Endothelial cell of umbilical vein (primary cell): ENCODE measurements at regions not wholly inside any gene's neighbourhood (a gene's known extent, or its start where the extent isn't known, plus 50 kb on each side); places are given as distances from the start of the nearest gene placed in this dataset.

Source experiments
- BruUV-seq: library from RNA; stranded (reverse); fragments of 400-500 nt; replicated peaks from 2 replicates; lab custom pipeline; 2021; lab: Mats Ljungman, UMichigan
- CTCF ChIA-PET: fragments of 300-600, 350-600 bp; sonication (Branson Sonifier 250); formaldehyde crosslinking; loops from one replicate; lab custom pipeline; 2021; ENCODE audit warnings: antibody characterized with exemption, inconsistent platforms; lab: Charles Lee
- POLR2A ChIA-PET: fragments of 300-600, 350-600 bp; sonication (Branson Sonifier 250); formaldehyde crosslinking; loops from one replicate; lab custom pipeline; 2021; ENCODE audit warnings: antibody characterized with exemption, inconsistent platforms; lab: Charles Lee
- DNase-seq: peaks from one replicate; pipeline ENCODE4 v3.0.0-alpha.2; 2011; ENCODE audit warnings: low read depth, low spot score
- FAIRE-seq: peaks from 2 replicates; lab custom pipeline; 2011; peaks lifted over from hg19 to GRCh38; lab: Jason Lieb, UNC
- H2AFZ ChIP-seq: 2 replicates; pipeline ENCODE4 v1.6.0; 2012; ENCODE audit warnings: low read depth, low read length, control low read depth, inconsistent platforms
- H3K27ac ChIP-seq: 2 replicates; pipeline ENCODE4 v1.5.1; 2011; ENCODE audit warnings: low read depth, mild to moderate bottlenecking, control low read depth, low read length, moderate library complexity; ENCODE audit not compliant: insufficient read depth
- H3K27me3 ChIP-seq, 2 experiments: 2 replicates each; pipeline versions ENCODE4 v1.6.0 to v1.6.1; 2011; ENCODE audit warnings: low read length in 2 of 2, mixed read lengths in 1 of 2; ENCODE audit not compliant: control insufficient read depth in 2 of 2, insufficient read depth in 2 of 2
- H3K36me3 ChIP-seq, 2 experiments: 2 replicates in 1 of 2; 3 replicates in 1 of 2; pipeline ENCODE4 v1.5.1; 2011; ENCODE audit warnings: low read length in 2 of 2, mild to moderate bottlenecking in 1 of 2, moderate library complexity in 1 of 2; ENCODE audit not compliant: control insufficient read depth in 2 of 2, insufficient read depth in 2 of 2; ENCODE audit errors: extremely low read depth in 1 of 2
- H3K4me1 ChIP-seq: 3 replicates; pipeline ENCODE4 v1.5.1; 2011; ENCODE audit warnings: mild to moderate bottlenecking, low read length; ENCODE audit not compliant: control insufficient read depth, insufficient read depth; ENCODE audit errors: extremely low read depth
- H3K4me2 ChIP-seq: 2 replicates; pipeline ENCODE4 v1.6.1; 2011; ENCODE audit warnings: low read length, control low read depth, mixed read lengths; ENCODE audit not compliant: insufficient read depth
- H3K4me3 ChIP-seq, 3 experiments: fragments of 200-600 bp in 1 of 3; sonication (generic), shearing (Covaris generic) in 1 of 3; replicated peaks in 1 of 3; 2 replicates each; pipeline ENCODE4 v1.5.1; 2011 to 2016; ENCODE audit warnings: control low read depth in 3 of 3, low read length in 3 of 3, mild to moderate bottlenecking in 2 of 3, inconsistent platforms in 1 of 3, low read depth in 1 of 3, moderate library complexity in 1 of 3; ENCODE audit not compliant: insufficient read depth in 1 of 3
- H3K79me2 ChIP-seq: 2 replicates; pipeline ENCODE4 v1.6.0; 2012; ENCODE audit warnings: low read length, inconsistent platforms; ENCODE audit not compliant: control insufficient read depth, insufficient read depth
- H3K9ac ChIP-seq: replicated peaks from 2 replicates; pipeline ENCODE3; 2011; ENCODE audit warnings: low read length, control low read depth; ENCODE audit not compliant: insufficient read depth; ENCODE audit errors: extremely low read depth
- H3K9me1 ChIP-seq: replicated peaks from 3 replicates; pipeline ENCODE4 v1.6.0; 2011; ENCODE audit warnings: mild to moderate bottlenecking, low read length; ENCODE audit not compliant: control insufficient read depth, insufficient read depth; ENCODE audit errors: extremely low read depth
- H3K9me3 ChIP-seq: replicated peaks from 2 replicates; pipeline ENCODE4 v1.5.1; 2012; ENCODE audit warnings: low read length, inconsistent platforms; ENCODE audit not compliant: control insufficient read depth, insufficient read depth
- H4K20me1 ChIP-seq: replicated peaks from 2 replicates; pipeline ENCODE3; 2011; ENCODE audit warnings: mild to moderate bottlenecking, low read length; ENCODE audit not compliant: control insufficient read depth, insufficient read depth; ENCODE audit errors: extremely low read depth
- EZH2 ChIP-seq: IDR thresholded peaks from 2 replicates; pipeline ENCODE4 v1.6.1; 2012; ENCODE audit warnings: borderline replicate concordance, low read depth, mild to moderate bottlenecking, moderate library complexity, low read length, inconsistent platforms; ENCODE audit not compliant: severe bottlenecking
- FOS ChIP-seq: IDR thresholded peaks from 2 replicates; pipeline ENCODE4 v1.6.1; 2011; ENCODE audit warnings: mild to moderate bottlenecking, low read length, moderate library complexity, borderline replicate concordance; ENCODE audit not compliant: insufficient read depth
- GATA2 ChIP-seq: IDR thresholded peaks from 2 replicates; pipeline ENCODE4 v1.7.0; 2011; ENCODE audit warnings: low read depth, mild to moderate bottlenecking, moderate library complexity, mixed read lengths, low read length; ENCODE audit not compliant: insufficient read length, insufficient read depth
- JUN ChIP-seq: IDR thresholded peaks from 2 replicates; pipeline ENCODE4 v1.6.1; 2011; ENCODE audit warnings: borderline replicate concordance, low read depth; ENCODE audit not compliant: insufficient read length, insufficient read depth
- MAX ChIP-seq: IDR thresholded peaks from 2 replicates; pipeline ENCODE4 v1.6.1; 2011; ENCODE audit not compliant: insufficient read depth, insufficient read length
- MYC ChIP-seq: IDR thresholded peaks from one replicate; pipeline ENCODE4 v1.6.1; 2011; ENCODE audit warnings: mild to moderate bottlenecking, low read depth, low read length
- POLR2A ChIP-seq: IDR thresholded peaks from 2 replicates; pipeline ENCODE4 v1.6.1; 2012; ENCODE audit warnings: low read depth, mild to moderate bottlenecking, control low read depth, low read length
- POLR2AphosphoS5 ChIP-seq: IDR thresholded peaks from 2 replicates; pipeline ENCODE4 v1.6.1; 2012; ENCODE audit warnings: low read depth, mild to moderate bottlenecking, control low read depth, low read length, moderate library complexity; ENCODE audit not compliant: insufficient read depth
- dilution Hi-C: fragments of 300-500 bp; cut with MboI; formaldehyde crosslinking; loops from one replicate; pipeline ENCODE4 v1.15.0; 2019; ENCODE audit warnings: low sequenced_read_pairs; ENCODE audit not compliant: extremely low pct_ligation_motif_present
- intact Hi-C: fragments of 100-400 bp; cut with micrococcal nuclease; formaldehyde crosslinking; loops from one replicate; pipeline ENCODE4 v1.10.0; 2022
- TF ChIP-seq, protein P1 (sequence below), 2 donors: IDR thresholded peaks; 1 replicate in 1 of 2; 2 replicates in 1 of 2; pipeline ENCODE4 v1.5.1; 2011; ENCODE audit warnings: low read length in 2 of 2, mild to moderate bottlenecking in 2 of 2, moderate library complexity in 2 of 2, control low read depth in 1 of 2, inconsistent platforms in 1 of 2, low read depth in 1 of 2; ENCODE audit not compliant: insufficient read depth in 1 of 2; ENCODE audit errors: extremely low read depth in 1 of 2

DNA sequence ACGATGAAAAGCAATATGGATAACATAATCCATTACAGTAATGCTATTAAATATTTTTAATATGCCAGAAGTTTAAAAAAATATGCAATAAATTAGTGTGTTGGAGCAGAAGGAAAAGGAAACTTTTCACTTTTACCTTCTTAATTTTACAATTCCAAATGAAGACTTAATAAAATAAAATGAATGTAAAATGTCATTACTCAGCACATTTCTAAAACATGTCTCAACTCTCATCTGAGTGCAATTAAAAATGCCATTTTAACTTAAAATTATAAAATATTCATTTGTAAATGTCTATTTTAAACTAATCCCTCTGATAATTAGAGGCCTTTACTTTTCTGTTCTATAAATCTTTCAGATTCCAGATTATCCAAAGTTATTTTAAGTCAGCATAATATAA is 733.4 kb downstream of the DNAH5 start:
- Histone ChIP-seq H2AFZ (no peak overlapping the region), H3K27ac (no peak overlapping the region), H4K20me1 (no peaks in the 10 kb centered on the region), H3K9me1 (no peaks in the 10 kb centered on the region), H3K4me3 (no peak overlapping the region), H3K4me1 (no peaks in the 10 kb centered on the region), H3K36me3 (no peaks in the 10 kb centered on the region), H3K79me2 (no peaks in the 10 kb centered on the region), H3K9ac (no peak overlapping the region), H3K9me3 (no peaks in the 10 kb centered on the region), H3K27me3 (no peaks in the 10 kb centered on the region), H3K4me2 (no peak overlapping the region)
- FAIRE-seq (no peak), DNase-seq (no peak)
- ChIA-PET POLR2A (no interaction called here), CTCF (no interaction called here)
- TF ChIP-seq MYC (no peak), JUN (no peak), EZH2 (no peak), GATA2 (no peak)
- TF ChIP-seq, protein P1, sequence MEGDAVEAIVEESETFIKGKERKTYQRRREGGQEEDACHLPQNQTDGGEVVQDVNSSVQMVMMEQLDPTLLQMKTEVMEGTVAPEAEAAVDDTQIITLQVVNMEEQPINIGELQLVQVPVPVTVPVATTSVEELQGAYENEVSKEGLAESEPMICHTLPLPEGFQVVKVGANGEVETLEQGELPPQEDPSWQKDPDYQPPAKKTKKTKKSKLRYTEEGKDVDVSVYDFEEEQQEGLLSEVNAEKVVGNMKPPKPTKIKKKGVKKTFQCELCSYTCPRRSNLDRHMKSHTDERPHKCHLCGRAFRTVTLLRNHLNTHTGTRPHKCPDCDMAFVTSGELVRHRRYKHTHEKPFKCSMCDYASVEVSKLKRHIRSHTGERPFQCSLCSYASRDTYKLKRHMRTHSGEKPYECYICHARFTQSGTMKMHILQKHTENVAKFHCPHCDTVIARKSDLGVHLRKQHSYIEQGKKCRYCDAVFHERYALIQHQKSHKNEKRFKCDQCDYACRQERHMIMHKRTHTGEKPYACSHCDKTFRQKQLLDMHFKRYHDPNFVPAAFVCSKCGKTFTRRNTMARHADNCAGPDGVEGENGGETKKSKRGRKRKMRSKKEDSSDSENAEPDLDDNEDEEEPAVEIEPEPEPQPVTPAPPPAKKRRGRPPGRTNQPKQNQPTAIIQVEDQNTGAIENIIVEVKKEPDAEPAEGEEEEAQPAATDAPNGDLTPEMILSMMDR (IDR thresholded peaks at IDR 0.05; ENCODE audit: extremely low read depth in 1 of 2, insufficient read depth in 1 of 2, low read depth in 1 of 2, low read length in 2 of 2): no peak
- intact Hi-C loops (no loop called here), dilution Hi-C loops (no loop called here)
- BruUV-seq: no TSS peak

- Histone ChIP-seq H3K4me2 (no peak overlapping the region), H3K4me1 (no peaks in the 10 kb centered on the region), H3K9ac (no peak overlapping the region), H3K36me3 (no peaks in the 10 kb centered on the region), H3K27ac (no peak overlapping the region), H3K4me3 (no peak overlapping the region), H3K27me3 (no peaks in the 10 kb centered on the region), H4K20me1 (no peaks in the 10 kb centered on the region), H3K79me2 (no peaks in the 10 kb centered on the region), H3K9me1 (no peaks in the 10 kb centered on the region), H2AFZ (no peak overlapping the region), H3K9me3 (no peaks in the 10 kb centered on the region)
- no TSS peak for BruUV-seq
- dilution Hi-C loops (no loop called here), intact Hi-C loops (no loop called here)
- CTCF ChIA-PET: no interaction called here
- TF ChIP-seq JUN (no peak), MAX (no peak), EZH2 (no peak), FOS (no peak), MYC (no peak), POLR2AphosphoS5 (no peak), POLR2A (no peak), GATA2 (no peak)
- TF ChIP-seq, protein P1 (IDR thresholded peaks at IDR 0.05; ENCODE audit: extremely low read depth in 1 of 2, insufficient read depth in 1 of 2, low read depth in 1 of 2, low read length in 2 of 2): no peak
- no peak for FAIRE-seq
- POLR2A ChIA-PET: no interaction called here
- DNase-seq: no peak
Measured at GRCh38 chr5:13207112-13207511, 737.4 kb downstream of the DNAH5 start.
